ENCODE measurements at regions not wholly inside any gene's neighbourhood (a gene's known extent, or its start where the extent isn't known, plus 50 kb on each side); places are given as distances from the start of the nearest gene placed in this dataset.

DNA sequence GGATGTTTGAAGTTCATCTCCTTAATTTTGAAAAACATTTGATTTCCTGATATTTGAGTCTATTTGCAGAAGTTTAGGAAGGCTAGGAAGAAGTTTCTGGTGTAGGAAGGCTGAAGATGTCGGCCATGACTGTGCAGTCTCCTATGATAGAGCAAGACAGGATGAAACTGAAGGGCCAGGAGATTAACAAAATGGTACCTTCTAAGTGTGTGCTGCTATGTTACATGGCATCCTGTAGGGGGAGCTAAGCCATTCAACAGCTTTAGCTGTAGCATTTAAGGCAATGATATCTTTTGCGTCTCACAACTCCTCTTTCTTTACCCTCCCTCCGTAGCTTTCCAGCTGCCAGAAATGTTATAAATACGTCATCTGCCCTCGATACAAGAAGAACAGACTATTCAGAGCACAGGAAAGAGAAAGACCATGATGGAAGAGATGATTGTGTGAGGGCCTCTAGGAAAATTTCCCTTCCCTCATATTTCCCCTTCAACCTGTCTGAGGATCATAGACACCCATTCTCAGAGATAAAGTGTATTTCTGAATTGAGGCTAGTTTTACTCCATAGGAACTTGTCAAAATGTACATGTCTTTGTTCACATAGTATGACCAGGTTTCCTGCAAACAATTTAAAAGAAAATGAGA lies 61.1 kb downstream of the XCL1 start:
- Mint-ChIP-seq H3K9me3 (ENCODE audit: unreplicated experiment) (no peaks in the 10 kb centered on the region), H3K36me3 (ENCODE audit: low read depth, unreplicated experiment) (no peaks in the 10 kb centered on the region), H3K27me3 (ENCODE audit: unreplicated experiment) (no peaks in the 10 kb centered on the region), H3K4me1 (ENCODE audit: unreplicated experiment) (no peaks in the 10 kb centered on the region), H3K4me3 (ENCODE audit: unreplicated experiment) (no peak overlapping the region), H3K27ac (ENCODE audit: unreplicated experiment) (no peak overlapping the region)
- TF ChIP-seq, protein P1, sequence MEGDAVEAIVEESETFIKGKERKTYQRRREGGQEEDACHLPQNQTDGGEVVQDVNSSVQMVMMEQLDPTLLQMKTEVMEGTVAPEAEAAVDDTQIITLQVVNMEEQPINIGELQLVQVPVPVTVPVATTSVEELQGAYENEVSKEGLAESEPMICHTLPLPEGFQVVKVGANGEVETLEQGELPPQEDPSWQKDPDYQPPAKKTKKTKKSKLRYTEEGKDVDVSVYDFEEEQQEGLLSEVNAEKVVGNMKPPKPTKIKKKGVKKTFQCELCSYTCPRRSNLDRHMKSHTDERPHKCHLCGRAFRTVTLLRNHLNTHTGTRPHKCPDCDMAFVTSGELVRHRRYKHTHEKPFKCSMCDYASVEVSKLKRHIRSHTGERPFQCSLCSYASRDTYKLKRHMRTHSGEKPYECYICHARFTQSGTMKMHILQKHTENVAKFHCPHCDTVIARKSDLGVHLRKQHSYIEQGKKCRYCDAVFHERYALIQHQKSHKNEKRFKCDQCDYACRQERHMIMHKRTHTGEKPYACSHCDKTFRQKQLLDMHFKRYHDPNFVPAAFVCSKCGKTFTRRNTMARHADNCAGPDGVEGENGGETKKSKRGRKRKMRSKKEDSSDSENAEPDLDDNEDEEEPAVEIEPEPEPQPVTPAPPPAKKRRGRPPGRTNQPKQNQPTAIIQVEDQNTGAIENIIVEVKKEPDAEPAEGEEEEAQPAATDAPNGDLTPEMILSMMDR (IDR thresholded peaks at IDR 0.05; ENCODE audit: unreplicated experiment), result peak; percentile 74
- DNase-seq (ENCODE audit: low spot score), result peak; percentile 19

DNA sequence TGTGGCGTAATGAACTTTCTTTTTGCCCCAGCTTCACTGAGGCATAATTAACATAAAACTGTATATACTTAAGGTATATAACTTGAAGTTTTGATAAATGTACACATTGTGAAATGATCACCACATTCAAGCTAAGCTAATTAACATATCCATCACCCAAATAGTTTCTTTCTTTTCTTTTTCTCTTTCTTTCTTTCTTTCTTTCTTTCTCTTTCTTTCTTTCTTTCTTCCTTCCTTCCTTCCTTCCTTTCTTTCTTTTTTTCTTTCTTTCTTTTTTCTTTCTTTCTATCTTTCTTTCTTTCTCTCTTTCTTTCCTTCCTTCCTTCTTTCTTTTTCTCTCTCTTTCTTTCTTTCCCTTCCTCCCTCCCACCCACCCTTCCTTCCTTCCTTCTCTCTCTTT lies 62.5 kb downstream of the XCL1 start:
- Mint-ChIP-seq H3K4me1 (ENCODE audit: unreplicated experiment) (no peaks in the 10 kb centered on the region), H3K27ac (ENCODE audit: unreplicated experiment) (no peak overlapping the region), H3K27me3 (ENCODE audit: unreplicated experiment) (no peaks in the 10 kb centered on the region), H3K36me3 (ENCODE audit: low read depth, unreplicated experiment) (no peaks in the 10 kb centered on the region), H3K9me3 (ENCODE audit: unreplicated experiment) (no peaks in the 10 kb centered on the region), H3K4me3 (ENCODE audit: unreplicated experiment) (no peak overlapping the region)
- DNase-seq (ENCODE audit: low spot score), result no peak
- TF ChIP-seq, protein P1 (IDR thresholded peaks at IDR 0.05; ENCODE audit: unreplicated experiment), result no peak

DNA sequence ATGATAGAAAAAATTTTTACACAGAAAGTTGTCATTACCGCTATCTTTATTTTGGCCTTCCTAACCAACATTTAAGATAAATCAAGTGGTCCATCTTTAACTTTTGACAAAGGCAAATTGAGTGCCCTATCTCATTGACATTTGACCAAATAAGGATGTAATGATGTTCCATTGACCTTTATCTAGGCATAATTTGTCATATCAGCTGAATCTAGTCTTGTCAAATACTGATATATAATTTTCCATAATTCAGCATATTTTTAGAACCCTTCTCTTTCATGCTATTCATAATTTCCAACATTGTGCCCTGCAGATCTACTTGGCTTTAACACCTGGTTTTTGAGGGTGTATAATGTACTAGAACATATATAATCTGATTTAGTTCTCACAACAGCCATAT lies 63.8 kb downstream of the XCL1 start:
- no peak overlapping the region for H3K4me3 Mint-ChIP-seq (ENCODE audit: unreplicated experiment)
- TF ChIP-seq, protein P1 (IDR thresholded peaks at IDR 0.05; ENCODE audit: unreplicated experiment), result no peak
- H3K9me3 Mint-ChIP-seq (ENCODE audit: unreplicated experiment), result no peaks in the 10 kb centered on the region
- H3K27me3 Mint-ChIP-seq (ENCODE audit: unreplicated experiment), result no peaks in the 10 kb centered on the region
- no peaks in the 10 kb centered on the region for H3K4me1 Mint-ChIP-seq (ENCODE audit: unreplicated experiment)
- no peak overlapping the region for H3K27ac Mint-ChIP-seq (ENCODE audit: unreplicated experiment)
- DNase-seq (ENCODE audit: low spot score), result no peak
- H3K36me3 Mint-ChIP-seq (ENCODE audit: low read depth, unreplicated experiment), result no peaks in the 10 kb centered on the region

DNA sequence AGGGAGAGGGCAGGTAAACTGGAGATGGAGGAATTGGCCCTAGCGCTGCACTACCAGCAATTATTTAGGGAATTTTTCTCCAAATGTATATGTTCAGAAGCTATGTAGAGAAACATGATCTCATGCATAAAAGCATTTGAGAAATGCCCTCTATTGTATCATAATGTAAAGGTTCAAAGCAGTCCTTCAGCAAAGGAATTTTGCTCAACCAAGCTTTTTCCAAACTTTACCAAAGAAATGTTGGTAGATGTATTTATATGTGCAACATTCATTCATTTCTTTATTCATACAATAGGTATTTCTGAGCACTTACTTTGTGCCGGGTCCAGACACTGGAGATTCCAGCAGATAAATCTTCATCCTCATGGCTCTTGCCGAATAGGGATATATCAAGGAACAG lies 64.4 kb downstream of the XCL1 start:
- Mint-ChIP-seq H3K9me3 (ENCODE audit: unreplicated experiment) (no peaks in the 10 kb centered on the region), H3K27me3 (ENCODE audit: unreplicated experiment) (no peaks in the 10 kb centered on the region), H3K4me1 (ENCODE audit: unreplicated experiment) (no peaks in the 10 kb centered on the region), H3K27ac (ENCODE audit: unreplicated experiment) (no peak overlapping the region), H3K36me3 (ENCODE audit: low read depth, unreplicated experiment) (no peaks in the 10 kb centered on the region), H3K4me3 (ENCODE audit: unreplicated experiment) (no peak overlapping the region)
- no peak for DNase-seq (ENCODE audit: low spot score)
- TF ChIP-seq, protein P1 (IDR thresholded peaks at IDR 0.05; ENCODE audit: unreplicated experiment), result no peak

DNA sequence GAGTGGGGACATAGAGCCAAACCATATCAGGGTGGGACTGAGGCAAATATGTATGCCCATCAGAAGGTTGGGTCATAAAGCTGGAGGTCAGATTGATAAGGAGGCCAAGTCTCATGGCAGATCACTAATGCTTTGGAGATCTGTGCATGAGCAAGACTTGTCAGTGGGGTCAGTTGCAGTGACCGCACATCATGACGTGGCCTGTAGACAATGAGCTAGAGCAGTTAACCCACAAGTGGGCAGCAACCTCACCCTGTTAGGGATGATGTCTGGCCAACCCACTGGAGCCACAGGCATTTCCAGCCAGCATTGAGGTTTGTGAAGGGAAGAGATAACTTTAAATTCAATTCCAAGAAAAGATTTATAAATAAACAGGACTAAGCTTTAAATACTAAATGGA lies 66.7 kb downstream of the XCL1 start:
- TF ChIP-seq, protein P1 (IDR thresholded peaks at IDR 0.05; ENCODE audit: unreplicated experiment), result no peak
- H3K27ac Mint-ChIP-seq (ENCODE audit: unreplicated experiment), result no peak overlapping the region

More for the DNA sequence above, 66.7 kb downstream of the XCL1 start:
- no peak for DNase-seq (ENCODE audit: low spot score)
- Mint-ChIP-seq H3K27me3 (ENCODE audit: unreplicated experiment) (no peaks in the 10 kb centered on the region), H3K4me3 (ENCODE audit: unreplicated experiment) (no peak overlapping the region), H3K4me1 (ENCODE audit: unreplicated experiment) (no peaks in the 10 kb centered on the region), H3K36me3 (ENCODE audit: low read depth, unreplicated experiment) (no peaks in the 10 kb centered on the region), H3K9me3 (ENCODE audit: unreplicated experiment) (no peaks in the 10 kb centered on the region)

Data from endothelial cell (in vitro differentiated cells).